ENCODE measurements at regions not wholly inside any gene's neighbourhood (a gene's known extent, or its start where the extent isn't known, plus 50 kb on each side); places are given as distances from the start of the nearest gene placed in this dataset.

GRCh38 chr20:50336661-50337060 lies 146.0 kb downstream of the CEBPB start:
- H3K4me3 ChIP-seq (ENCODE audit: low read depth, low read length) = no peak overlapping the region
- no peak for DNase-seq (ENCODE audit: low read depth)
- TF ChIP-seq CTCF (IDR thresholded peaks at IDR 0.05; ENCODE audit: control insufficient read depth, extremely low read depth, insufficient read depth) = no peak

DNA sequence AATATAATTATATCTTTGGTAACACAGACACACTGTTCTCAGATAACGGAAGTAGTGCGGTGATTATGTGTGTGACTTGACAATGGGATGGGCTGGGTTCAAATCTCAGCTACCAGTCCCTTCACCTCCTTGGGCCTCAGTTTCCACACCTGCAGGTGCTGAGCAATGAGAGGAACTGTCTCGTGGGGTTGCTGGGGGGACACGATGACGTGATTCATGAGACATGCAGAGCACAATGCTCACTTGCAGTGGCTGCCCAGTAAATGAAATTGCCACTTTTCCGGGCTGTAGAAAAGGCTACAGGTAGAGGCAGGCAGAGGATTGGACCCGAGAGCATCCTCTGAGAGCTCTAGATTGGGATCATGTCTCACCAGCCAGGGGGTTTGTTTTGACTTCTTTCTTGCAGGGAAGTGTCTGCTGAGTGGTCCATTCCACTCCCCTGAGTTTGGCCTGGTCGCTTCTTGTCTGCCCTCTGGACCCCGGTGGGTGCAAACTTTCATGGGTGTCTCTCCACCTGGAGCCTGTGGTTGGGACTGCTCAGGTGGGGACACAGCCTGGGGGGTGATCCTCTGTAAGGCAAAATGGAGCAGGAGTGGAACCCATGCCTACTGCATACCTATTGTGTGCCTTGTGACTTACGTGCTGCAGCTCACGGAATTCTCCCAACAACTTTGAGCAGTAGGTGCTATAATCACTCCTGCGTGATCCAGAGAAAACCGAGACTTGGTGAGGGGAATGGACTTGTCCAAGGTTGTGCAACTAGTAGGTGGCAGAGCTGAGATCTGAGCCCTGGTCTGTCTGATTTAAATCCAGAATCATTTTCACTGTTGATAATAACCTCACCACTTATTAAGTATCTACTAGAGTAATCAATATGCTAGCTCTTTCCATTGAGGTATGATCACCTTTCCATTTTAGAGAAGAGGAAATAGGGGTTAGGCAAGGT lies 147.2 kb downstream of the CEBPB start:
- TF ChIP-seq CTCF (IDR thresholded peaks at IDR 0.05; ENCODE audit: control insufficient read depth, extremely low read depth, insufficient read depth) = no peak
- no peak overlapping the region for H3K4me3 ChIP-seq (ENCODE audit: low read depth, low read length)
- no peak for DNase-seq (ENCODE audit: low read depth)

- DNase-seq (ENCODE audit: low read depth) = no peak
- TF ChIP-seq CTCF (IDR thresholded peaks at IDR 0.05; ENCODE audit: control insufficient read depth, extremely low read depth, insufficient read depth) = no peak
- H3K4me3 ChIP-seq (ENCODE audit: low read depth, low read length) = no peak overlapping the region
These were observed 148.1 kb downstream of the CEBPB start for GRCh38 chr20:50338479-50339391.

GRCh38 chr20:50339466-50339901 lies 148.9 kb downstream of the CEBPB start:
- no peak for DNase-seq (ENCODE audit: low read depth)
- no peak for TF ChIP-seq CTCF (IDR thresholded peaks at IDR 0.05; ENCODE audit: control insufficient read depth, extremely low read depth, insufficient read depth)
- H3K4me3 ChIP-seq (ENCODE audit: low read depth, low read length) = no peak overlapping the region

DNA sequence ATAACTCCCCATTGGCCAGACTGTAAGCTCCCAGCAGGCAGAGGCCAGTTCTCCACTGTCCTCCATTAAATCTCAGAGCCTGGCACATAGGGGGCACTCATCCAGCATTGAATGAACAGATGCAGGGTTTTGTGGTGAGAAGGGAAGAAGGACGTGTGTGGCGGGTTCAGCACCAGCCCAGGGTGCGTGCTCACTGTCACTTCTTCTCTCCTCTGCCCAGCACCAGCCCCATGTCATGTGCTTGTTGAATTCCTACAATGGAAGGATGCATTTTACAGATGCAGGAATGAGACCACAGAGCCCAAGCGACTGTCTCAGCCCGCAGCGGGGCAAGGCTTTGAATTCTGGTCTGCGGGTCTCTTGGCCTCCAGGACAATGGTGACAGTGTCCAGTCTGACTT lies 149.9 kb downstream of the CEBPB start:
- no peak overlapping the region for H3K4me3 ChIP-seq (ENCODE audit: low read depth, low read length)
- no peak for TF ChIP-seq CTCF (IDR thresholded peaks at IDR 0.05; ENCODE audit: control insufficient read depth, extremely low read depth, insufficient read depth)
- no peak for DNase-seq (ENCODE audit: low read depth)

GRCh38 chr20:50341050-50341449 lies 150.4 kb downstream of the CEBPB start:
- TF ChIP-seq CTCF (IDR thresholded peaks at IDR 0.05; ENCODE audit: control insufficient read depth, extremely low read depth, insufficient read depth) = no peak
- no peak for DNase-seq (ENCODE audit: low read depth)

More at GRCh38 chr20:50341050-50341449, 150.4 kb downstream of the CEBPB start:
- H3K4me3 ChIP-seq (ENCODE audit: low read depth, low read length) = no peak overlapping the region

Data from LNCaP clone FGC (cell line).